Activated B cell treated with CpG ODN at 0.5 μM for 24 hours (primary cell): ENCODE measurements at regions not wholly inside any gene's neighbourhood (a gene's known extent, or its start where the extent isn't known, plus 50 kb on each side); places are given as distances from the start of the nearest gene placed in this dataset.
A peak's percentile ranks its signal among the peaks of the same experiment; 100 is the strongest.

Source experiments
- ATAC-seq: fragments of 200-7000 bp; cut with Tn5 transposase; one replicate; pipeline ENCODE4 v1.10.0; 2021; ENCODE audit warnings: low read depth, mild to moderate bottlenecking, moderate library complexity
- CTCF ChIA-PET: fragments of 350-600 bp; sonication (Branson Sonifier 250); formaldehyde crosslinking; loops from one replicate; lab custom pipeline; 2021; ENCODE audit warnings: antibody characterized with exemption; lab: Charles Lee
- POLR2A ChIA-PET: fragments of 350-600 bp; sonication (Branson Sonifier 250); formaldehyde crosslinking; loops from one replicate; lab custom pipeline; 2021; ENCODE audit warnings: antibody characterized with exemption; lab: Charles Lee
- DNase-seq: peaks from one replicate; pipeline ENCODE4 v3.0.0; 2022
- H3K27ac Mint-ChIP-seq: one replicate; pipeline ENCODE4 v1.8.0; 2020; ENCODE audit warnings: mixed read lengths
- H3K27me3 Mint-ChIP-seq: one replicate; pipeline ENCODE4 v1.8.0; 2021; ENCODE audit warnings: mixed read lengths
- H3K36me3 Mint-ChIP-seq: one replicate; pipeline ENCODE4 v1.8.0; 2021; ENCODE audit warnings: low read depth, mixed read lengths
- H3K4me1 Mint-ChIP-seq: one replicate; pipeline ENCODE4 v1.8.0; 2021; ENCODE audit warnings: mixed read lengths
- H3K4me3 Mint-ChIP-seq: one replicate; pipeline ENCODE4 v1.8.0; 2020; ENCODE audit warnings: mild to moderate bottlenecking, mixed read lengths
- H3K9me3 Mint-ChIP-seq: one replicate; pipeline ENCODE4 v1.8.0; 2020; ENCODE audit warnings: mixed read lengths
- intact Hi-C: fragments of 100-400 bp; cut with micrococcal nuclease; formaldehyde crosslinking; loops from one replicate; pipeline ENCODE4 v1.15.1; 2024
- TF ChIP-seq, protein P1 (sequence below): fragments of 200-600 bp; IDR thresholded peaks from one replicate; pipeline ENCODE4 v1.8.0; 2022; ENCODE audit warnings: antibody characterized with exemption, mild to moderate bottlenecking

DNA sequence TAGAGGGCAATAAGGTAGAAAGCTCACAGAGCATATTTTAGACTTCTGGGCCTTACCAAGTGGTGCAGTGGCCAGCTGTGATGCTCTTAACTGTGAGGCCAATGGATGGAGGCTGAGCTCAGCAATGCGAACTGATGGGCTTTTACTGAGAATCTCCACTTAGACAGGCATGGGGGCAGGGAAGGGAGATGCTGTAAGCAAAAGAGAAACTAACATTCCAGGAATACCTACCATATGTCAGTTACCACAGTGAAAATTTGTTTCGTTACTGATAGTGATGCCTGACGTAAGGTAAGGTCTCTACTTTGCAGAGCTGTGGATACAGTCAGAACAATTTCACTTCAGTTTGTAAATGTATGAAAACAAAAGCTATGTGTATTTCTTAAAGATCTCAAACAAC, 250.6 kb upstream of the ZFHX3 start:
- intact Hi-C loops, result no loop called here
- no peaks in the 10 kb centered on the region for H3K36me3 Mint-ChIP-seq
- CTCF ChIA-PET, result no interaction called here
- no peaks in the 10 kb centered on the region for H3K9me3 Mint-ChIP-seq
- TF ChIP-seq, protein P1, sequence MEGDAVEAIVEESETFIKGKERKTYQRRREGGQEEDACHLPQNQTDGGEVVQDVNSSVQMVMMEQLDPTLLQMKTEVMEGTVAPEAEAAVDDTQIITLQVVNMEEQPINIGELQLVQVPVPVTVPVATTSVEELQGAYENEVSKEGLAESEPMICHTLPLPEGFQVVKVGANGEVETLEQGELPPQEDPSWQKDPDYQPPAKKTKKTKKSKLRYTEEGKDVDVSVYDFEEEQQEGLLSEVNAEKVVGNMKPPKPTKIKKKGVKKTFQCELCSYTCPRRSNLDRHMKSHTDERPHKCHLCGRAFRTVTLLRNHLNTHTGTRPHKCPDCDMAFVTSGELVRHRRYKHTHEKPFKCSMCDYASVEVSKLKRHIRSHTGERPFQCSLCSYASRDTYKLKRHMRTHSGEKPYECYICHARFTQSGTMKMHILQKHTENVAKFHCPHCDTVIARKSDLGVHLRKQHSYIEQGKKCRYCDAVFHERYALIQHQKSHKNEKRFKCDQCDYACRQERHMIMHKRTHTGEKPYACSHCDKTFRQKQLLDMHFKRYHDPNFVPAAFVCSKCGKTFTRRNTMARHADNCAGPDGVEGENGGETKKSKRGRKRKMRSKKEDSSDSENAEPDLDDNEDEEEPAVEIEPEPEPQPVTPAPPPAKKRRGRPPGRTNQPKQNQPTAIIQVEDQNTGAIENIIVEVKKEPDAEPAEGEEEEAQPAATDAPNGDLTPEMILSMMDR, result no peak
- POLR2A ChIA-PET, result no interaction called here
- no peaks in the 10 kb centered on the region for H3K4me1 Mint-ChIP-seq
- H3K4me3 Mint-ChIP-seq, result no peak overlapping the region
- DNase-seq (no peak), ATAC-seq (no peak)
- no peak overlapping the region for H3K27ac Mint-ChIP-seq
- H3K27me3 Mint-ChIP-seq, result no peaks in the 10 kb centered on the region

DNA sequence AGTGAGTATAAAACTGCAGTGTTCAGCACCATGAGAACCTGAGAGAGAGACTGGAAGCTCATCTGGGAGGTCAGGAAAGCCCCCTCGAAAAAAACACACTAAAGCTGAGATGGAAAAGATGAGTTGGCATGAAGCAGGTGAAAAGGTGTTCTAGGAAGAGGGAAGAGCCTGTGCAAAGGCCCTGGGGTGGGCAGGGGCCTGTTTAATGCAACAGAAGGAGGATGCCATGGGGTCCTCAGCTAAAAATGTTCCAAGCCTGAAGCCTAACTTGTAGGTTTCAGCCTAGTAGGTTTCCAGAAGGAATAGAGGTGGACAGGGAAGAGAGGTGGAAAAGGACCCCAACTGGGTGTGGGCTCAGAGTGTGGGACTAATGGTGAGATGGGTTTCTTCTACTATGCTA, 242.3 kb upstream of the ZFHX3 start:
- Mint-ChIP-seq H3K27ac (no peak overlapping the region), H3K4me3 (no peak overlapping the region), H3K9me3 (no peaks in the 10 kb centered on the region), H3K27me3 (no peaks in the 10 kb centered on the region), H3K4me1 (no peaks in the 10 kb centered on the region), H3K36me3 (no peaks in the 10 kb centered on the region)
- intact Hi-C loops, result no loop called here
- TF ChIP-seq, protein P1, result no peak
- POLR2A ChIA-PET, result no interaction called here
- CTCF ChIA-PET, result no interaction called here
- DNase-seq, result no peak
- no peak for ATAC-seq

DNA sequence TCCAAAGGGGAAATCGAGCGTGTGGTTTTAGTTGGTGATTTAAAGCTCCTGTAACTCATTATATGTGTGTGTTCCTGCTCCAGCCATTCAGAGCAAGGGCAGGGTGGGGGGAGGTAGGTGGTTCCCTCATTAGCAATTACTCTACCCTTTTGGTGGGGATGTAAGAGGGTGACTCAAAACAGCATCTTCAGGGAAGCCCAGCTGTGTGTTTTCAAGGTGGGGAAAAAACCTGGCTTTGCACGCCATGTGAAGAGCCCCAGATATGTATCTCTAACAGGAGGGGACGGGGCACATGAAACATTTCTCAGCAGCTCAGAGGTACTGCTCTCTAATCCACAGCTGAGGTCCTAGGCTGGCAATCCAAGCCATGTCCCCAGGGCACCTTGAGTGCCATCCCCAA, 241.3 kb upstream of the ZFHX3 start:
- CTCF ChIA-PET, result no interaction called here
- Mint-ChIP-seq H3K36me3 (no peaks in the 10 kb centered on the region), H3K4me3 (no peak overlapping the region), H3K27me3 (peaks cover 3% of the 10 kb centered on the region), H3K27ac (no peak overlapping the region), H3K9me3 (no peaks in the 10 kb centered on the region), H3K4me1 (no peaks in the 10 kb centered on the region)
- DNase-seq (no peak), ATAC-seq (peak; percentile 28)
- TF ChIP-seq, protein P1, result no peak
- POLR2A ChIA-PET, result no interaction called here
- intact Hi-C loops, result no loop called here

DNA sequence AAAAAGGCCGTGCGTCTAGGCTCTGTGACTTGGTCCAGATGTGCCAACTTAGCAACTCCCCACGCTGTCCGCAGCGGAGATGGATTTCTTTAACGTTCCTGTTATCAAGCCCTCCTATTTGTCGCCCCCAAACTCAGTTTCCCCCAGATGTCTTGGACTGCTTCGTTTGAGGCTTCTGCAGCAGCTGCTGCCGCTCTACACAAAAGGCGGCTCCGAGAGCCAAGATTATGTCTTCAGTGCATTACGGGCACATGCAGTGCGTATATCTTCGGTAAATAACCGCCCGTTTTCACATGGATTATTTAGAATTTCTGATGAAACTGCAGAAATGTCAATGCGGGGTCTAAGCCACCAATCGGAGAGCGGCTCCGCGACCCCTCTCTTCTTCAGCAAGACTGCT, 240.6 kb upstream of the ZFHX3 start:
- Mint-ChIP-seq H3K4me3 (no peak overlapping the region), H3K4me1 (no peaks in the 10 kb centered on the region), H3K36me3 (no peaks in the 10 kb centered on the region), H3K27ac (no peak overlapping the region), H3K9me3 (no peaks in the 10 kb centered on the region), H3K27me3 (peaks cover 3% of the 10 kb centered on the region)
- intact Hi-C loops, result no loop called here
- ATAC-seq (no peak), DNase-seq (no peak)
- ChIA-PET POLR2A (no interaction called here), CTCF (no interaction called here)
- TF ChIP-seq, protein P1, result no peak

DNA sequence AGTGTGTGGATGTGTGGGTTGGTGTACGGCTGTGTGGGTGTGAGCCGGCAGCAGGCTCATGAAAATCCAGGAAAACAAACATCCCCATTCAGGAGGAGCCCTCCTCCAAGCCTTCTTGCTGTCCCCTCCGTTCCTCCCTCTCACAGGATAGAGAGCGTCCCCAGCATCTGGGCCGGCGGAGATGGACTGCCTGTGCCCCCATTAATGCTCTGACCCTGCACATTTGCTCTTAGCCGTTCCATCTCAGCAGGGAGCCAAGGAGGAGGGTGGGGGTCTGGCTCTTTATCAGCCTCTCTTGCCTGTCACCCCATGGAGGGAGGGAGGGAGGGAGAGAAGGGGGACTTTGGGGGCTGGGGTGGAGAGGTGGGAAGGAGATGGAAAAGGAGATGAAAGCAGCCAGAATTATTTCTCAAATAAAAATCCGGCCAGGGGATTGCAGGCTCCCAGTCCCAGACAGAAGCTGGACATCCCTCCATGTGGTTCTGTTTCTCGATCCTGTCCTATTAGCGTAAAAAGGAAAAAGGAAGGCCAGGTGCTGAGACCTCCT, 240.0 kb upstream of the ZFHX3 start:
- CTCF ChIA-PET, result no interaction called here
- TF ChIP-seq, protein P1, result no peak
- DNase-seq, result no peak
- no peak for ATAC-seq
- POLR2A ChIA-PET, result no interaction called here
- Mint-ChIP-seq H3K4me1 (no peaks in the 10 kb centered on the region), H3K27ac (no peak overlapping the region), H3K4me3 (no peak overlapping the region), H3K9me3 (no peaks in the 10 kb centered on the region), H3K36me3 (no peaks in the 10 kb centered on the region), H3K27me3 (peaks cover 3% of the 10 kb centered on the region)
- intact Hi-C loops, result no loop called here
